ENCODE measurements at regions not wholly inside any gene's neighbourhood (a gene's known extent, or its start where the extent isn't known, plus 50 kb on each side); places are given as distances from the start of the nearest gene placed in this dataset.

- no peak for TF ChIP-seq CTCF (IDR thresholded peaks at IDR 0.05; ENCODE audit: insufficient read depth, low read length, poor library complexity, severe bottlenecking)
- no peak overlapping the region for H3K4me3 ChIP-seq (ENCODE audit: low read depth, low read length)
- no peaks in the 10 kb centered on the region for H3K27me3 ChIP-seq (ENCODE audit: control insufficient read depth, insufficient read depth, low read length)
- DNase-seq (ENCODE audit: low read depth): no peak
- H3K36me3 ChIP-seq (ENCODE audit: control insufficient read depth, insufficient read depth, low read length): no peaks in the 10 kb centered on the region
These were observed 437.0 kb downstream of the SUCLA2 start for GRCh38 chr13:47564041-47564440.

- Histone ChIP-seq H3K27me3 (ENCODE audit: control insufficient read depth, insufficient read depth, low read length) (no peaks in the 10 kb centered on the region), H3K36me3 (ENCODE audit: control insufficient read depth, insufficient read depth, low read length) (no peaks in the 10 kb centered on the region), H3K4me3 (ENCODE audit: low read depth, low read length) (no peak overlapping the region)
- TF ChIP-seq CTCF (IDR thresholded peaks at IDR 0.05; ENCODE audit: insufficient read depth, low read length, poor library complexity, severe bottlenecking): no peak
- no peak for DNase-seq (ENCODE audit: low read depth)
These were observed 444.4 kb downstream of the SUCLA2 start for GRCh38 chr13:47556703-47557102.

DNA sequence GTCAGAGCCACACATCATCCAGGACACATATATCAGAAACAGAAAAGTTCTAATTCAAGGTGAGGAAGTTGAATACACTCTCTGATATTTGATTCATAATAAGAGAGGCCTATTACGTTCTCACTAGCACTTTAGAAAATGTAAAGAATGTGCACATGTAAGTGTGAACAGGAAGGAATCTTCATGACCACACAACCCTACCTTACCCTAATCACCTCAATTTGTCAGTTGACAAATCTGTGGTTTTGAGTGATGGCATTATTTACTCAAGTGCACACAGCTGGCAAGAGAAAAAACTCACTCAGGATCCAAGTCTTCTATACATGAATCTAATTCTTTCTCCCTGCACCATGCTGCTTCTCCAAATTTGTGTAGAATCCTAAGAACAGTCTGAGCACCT, 445.8 kb downstream of the SUCLA2 start:
- no peaks in the 10 kb centered on the region for H3K36me3 ChIP-seq (ENCODE audit: control insufficient read depth, insufficient read depth, low read length)
- no peak overlapping the region for H3K4me3 ChIP-seq (ENCODE audit: low read depth, low read length)
- H3K27me3 ChIP-seq (ENCODE audit: control insufficient read depth, insufficient read depth, low read length): no peaks in the 10 kb centered on the region
- TF ChIP-seq CTCF (IDR thresholded peaks at IDR 0.05; ENCODE audit: insufficient read depth, low read length, poor library complexity, severe bottlenecking): no peak
- DNase-seq (ENCODE audit: low read depth): no peak

DNA sequence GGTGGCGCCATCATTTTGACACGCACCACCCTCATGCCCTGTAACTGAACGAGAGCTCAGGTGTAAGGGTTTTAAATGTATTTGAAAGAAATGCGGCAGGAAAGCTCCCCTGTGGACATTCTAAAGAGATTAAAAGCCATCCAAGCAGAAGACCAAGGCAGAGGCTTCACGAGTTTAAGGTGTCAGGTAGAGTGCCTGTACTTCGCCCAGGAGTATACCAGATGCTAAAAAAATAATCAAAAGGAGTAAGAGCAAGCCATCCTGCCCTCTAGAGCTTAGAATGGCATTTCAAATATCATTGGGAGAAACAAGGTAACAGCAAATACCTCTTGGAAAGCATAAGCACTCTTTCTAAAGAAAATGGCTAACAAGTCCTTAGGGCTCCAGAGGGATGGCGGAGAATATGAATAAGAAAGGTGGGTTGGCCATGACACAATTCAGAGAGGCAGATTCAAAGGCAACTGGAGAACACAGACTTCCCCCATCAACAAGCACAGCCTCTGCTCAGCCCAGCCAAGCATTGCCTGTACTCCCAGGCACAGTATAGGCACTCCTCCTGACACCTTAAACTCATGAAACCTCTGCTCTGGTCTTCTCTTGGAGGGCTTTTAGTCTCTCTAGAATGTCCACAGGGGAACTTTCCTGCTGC, 447.6 kb downstream of the SUCLA2 start:
- H3K36me3 ChIP-seq (ENCODE audit: control insufficient read depth, insufficient read depth, low read length): no peaks in the 10 kb centered on the region
- H3K4me3 ChIP-seq (ENCODE audit: low read depth, low read length): no peak overlapping the region
- no peaks in the 10 kb centered on the region for H3K27me3 ChIP-seq (ENCODE audit: control insufficient read depth, insufficient read depth, low read length)
- TF ChIP-seq CTCF (IDR thresholded peaks at IDR 0.05; ENCODE audit: insufficient read depth, low read length, poor library complexity, severe bottlenecking): no peak
- no peak for DNase-seq (ENCODE audit: low read depth)

GRCh38 chr13:47549219-47549752, 451.8 kb downstream of the SUCLA2 start:
- no peak for TF ChIP-seq CTCF (IDR thresholded peaks at IDR 0.05; ENCODE audit: insufficient read depth, low read length, poor library complexity, severe bottlenecking)

GRCh38 chr13:47548294-47548840, 452.7 kb downstream of the SUCLA2 start:
- Histone ChIP-seq H3K27me3 (ENCODE audit: control insufficient read depth, insufficient read depth, low read length) (no peaks in the 10 kb centered on the region), H3K36me3 (ENCODE audit: control insufficient read depth, insufficient read depth, low read length) (no peaks in the 10 kb centered on the region), H3K4me3 (ENCODE audit: low read depth, low read length) (no peak overlapping the region)
- TF ChIP-seq CTCF (IDR thresholded peaks at IDR 0.05; ENCODE audit: insufficient read depth, low read length, poor library complexity, severe bottlenecking): no peak
- DNase-seq (ENCODE audit: low read depth): no peak

More at GRCh38 chr13:47549219-47549752, 451.8 kb downstream of the SUCLA2 start:
- no peak for DNase-seq (ENCODE audit: low read depth)
- H3K36me3 ChIP-seq (ENCODE audit: control insufficient read depth, insufficient read depth, low read length): no peaks in the 10 kb centered on the region
- H3K4me3 ChIP-seq (ENCODE audit: low read depth, low read length): no peak overlapping the region
- no peaks in the 10 kb centered on the region for H3K27me3 ChIP-seq (ENCODE audit: control insufficient read depth, insufficient read depth, low read length)

All from kidney epithelial cell (primary cell).